HG02759 (cell line): ENCODE measurements at regions not wholly inside any gene's neighbourhood (a gene's known extent, or its start where the extent isn't known, plus 50 kb on each side); places are given as distances from the start of the nearest gene placed in this dataset.
"Not testable (repeated sequence)": the region's sequence is repeated elsewhere in the genome, so short reads cannot be mapped to it uniquely, and the experiment has no call there.

Source experiments
- ATAC-seq: cut with Tn5 transposase; IDR thresholded peaks from one replicate; pipeline ENCODE4 v1.9.1; 2021; ENCODE audit warnings: mild to moderate bottlenecking, moderate library complexity; ENCODE audit not compliant: unreplicated experiment

- ATAC-seq, result no peak
These were observed 159.8 kb downstream of the CGGBP1 start for GRCh38 chr3:87898971-87899370.

- no peak for ATAC-seq
These were observed 162.8 kb downstream of the CGGBP1 start for GRCh38 chr3:87895983-87896382.

GRCh38 chr3:87873136-87873535 is 185.7 kb downstream of the CGGBP1 start:
- no peak for ATAC-seq

GRCh38 chr3:87867001-87867400 is 191.8 kb downstream of the CGGBP1 start:
- ATAC-seq, result no peak

GRCh38 chr3:87856126-87856525 is 202.7 kb downstream of the CGGBP1 start:
- no peak for ATAC-seq

- no peak for ATAC-seq
These were observed 203.2 kb downstream of the CGGBP1 start for GRCh38 chr3:87855616-87856015.

- no peak for ATAC-seq
These were observed 203.6 kb downstream of the CGGBP1 start for GRCh38 chr3:87855211-87855610.

GRCh38 chr3:87848003-87848402 is 210.8 kb downstream of the CGGBP1 start:
- ATAC-seq, result no peak

GRCh38 chr3:87837076-87837475 is 221.7 kb downstream of the CGGBP1 start:
- no peak for ATAC-seq

- no peak for ATAC-seq
These were observed 222.8 kb downstream of the CGGBP1 start for GRCh38 chr3:87836026-87836425.

GRCh38 chr3:87835236-87835635 is 223.6 kb downstream of the CGGBP1 start:
- no peak for ATAC-seq

- no peak for ATAC-seq
These were observed 224.5 kb downstream of the CGGBP1 start for GRCh38 chr3:87834327-87834726.

GRCh38 chr3:87833039-87833377 is 225.8 kb downstream of the CGGBP1 start:
- no peak for ATAC-seq

- ATAC-seq, result no peak
These were observed 230.8 kb downstream of the CGGBP1 start for GRCh38 chr3:87828046-87828445.

- ATAC-seq, result no peak
These were observed 236.2 kb downstream of the CGGBP1 start for GRCh38 chr3:87822563-87822962.

- not testable (repeated sequence) for ATAC-seq
These were observed 245.3 kb downstream of the CGGBP1 start for GRCh38 chr3:87813503-87813902.

- no peak for ATAC-seq
These were observed 246.9 kb downstream of the CGGBP1 start for GRCh38 chr3:87811953-87812352.

- no peak for ATAC-seq
These were observed 248.3 kb downstream of the CGGBP1 start for GRCh38 chr3:87810452-87811016.

GRCh38 chr3:87805670-87806069 is 253.1 kb downstream of the CGGBP1 start:
- peak; percentile 90 for ATAC-seq

GRCh38 chr3:87801409-87801808 is 257.4 kb downstream of the CGGBP1 start:
- no peak for ATAC-seq

GRCh38 chr3:87800516-87800915 is 258.3 kb downstream of the CGGBP1 start:
- ATAC-seq, result no peak

- no peak for ATAC-seq
These were observed 260.2 kb downstream of the CGGBP1 start for GRCh38 chr3:87798567-87798947.

GRCh38 chr3:87797872-87798566 is 260.8 kb downstream of the CGGBP1 start:
- ATAC-seq, result no peak
